HG03045 (cell line): ENCODE measurements at regions not wholly inside any gene's neighbourhood (a gene's known extent, or its start where the extent isn't known, plus 50 kb on each side); places are given as distances from the start of the nearest gene placed in this dataset.
"Not testable (repeated sequence)": the region's sequence is repeated elsewhere in the genome, so short reads cannot be mapped to it uniquely, and the experiment has no call there.

Source experiments
- ATAC-seq: cut with Tn5 transposase; IDR thresholded peaks from one replicate; pipeline ENCODE4 v1.9.1; 2021; ENCODE audit warnings: mild to moderate bottlenecking, moderate library complexity; ENCODE audit not compliant: unreplicated experiment

- no peak for ATAC-seq
Observed at GRCh38 chr11:79676396-79676795, 235.6 kb upstream of the TENM4 start.

- ATAC-seq = no peak
Observed at GRCh38 chr11:79675081-79675480, 234.3 kb upstream of the TENM4 start.

- no peak for ATAC-seq
Observed at GRCh38 chr11:79672786-79673185, 232.0 kb upstream of the TENM4 start.

- no peak for ATAC-seq
Observed at GRCh38 chr11:79671401-79671800, 230.6 kb upstream of the TENM4 start.

- ATAC-seq = no peak
Observed at GRCh38 chr11:79670882-79671281, 230.1 kb upstream of the TENM4 start.

- no peak for ATAC-seq
Observed at GRCh38 chr11:79668575-79668974, 227.7 kb upstream of the TENM4 start.

- ATAC-seq = no peak
Observed at GRCh38 chr11:79667380-79667779, 226.6 kb upstream of the TENM4 start.

- no peak for ATAC-seq
Observed at GRCh38 chr11:79663017-79663416, 222.2 kb upstream of the TENM4 start.

- ATAC-seq = no peak
Observed at GRCh38 chr11:79661373-79661772, 220.5 kb upstream of the TENM4 start.

- ATAC-seq = no peak
Observed at GRCh38 chr11:79648766-79649520, 208.1 kb upstream of the TENM4 start.

GRCh38 chr11:79637219-79637618 is 196.4 kb upstream of the TENM4 start:
- ATAC-seq = no peak

GRCh38 chr11:79634905-79635304 is 194.1 kb upstream of the TENM4 start:
- no peak for ATAC-seq

- no peak for ATAC-seq
Observed at GRCh38 chr11:79627281-79627680, 186.5 kb upstream of the TENM4 start.

- ATAC-seq = no peak
Observed at GRCh38 chr11:79626135-79627075, 185.6 kb upstream of the TENM4 start.

GRCh38 chr11:79623375-79623774 is 182.5 kb upstream of the TENM4 start:
- no peak for ATAC-seq

- no peak for ATAC-seq
Observed at GRCh38 chr11:79617561-79617960, 176.7 kb upstream of the TENM4 start.

- no peak for ATAC-seq
Observed at GRCh38 chr11:79616392-79616851, 175.6 kb upstream of the TENM4 start.

GRCh38 chr11:79615425-79615824 is 174.6 kb upstream of the TENM4 start:
- ATAC-seq = no peak

GRCh38 chr11:79610678-79611077 is 169.8 kb upstream of the TENM4 start:
- no peak for ATAC-seq

GRCh38 chr11:79610139-79610538 is 169.3 kb upstream of the TENM4 start:
- ATAC-seq = no peak

- ATAC-seq = no peak
Observed at GRCh38 chr11:79609511-79609910, 168.7 kb upstream of the TENM4 start.

- ATAC-seq = not testable (repeated sequence)
Observed at GRCh38 chr11:79606461-79606860, 165.6 kb upstream of the TENM4 start.
